PC-9 (cell line): ENCODE measurements at regions not wholly inside any gene's neighbourhood (a gene's known extent, or its start where the extent isn't known, plus 50 kb on each side); places are given as distances from the start of the nearest gene placed in this dataset.
A peak's percentile ranks its signal among the peaks of the same experiment; 100 is the strongest.

ENCODE experiments used
- BruUV-seq: library from RNA; stranded (reverse); fragments of 400-500 nt; replicated peaks from 2 replicates; lab custom pipeline; 2021; lab: Mats Ljungman, UMichigan
- CTCF ChIA-PET: fragments of 300-600 bp; sonication (Branson Sonifier 250); formaldehyde crosslinking; loops from one replicate; lab custom pipeline; 2022; ENCODE audit warnings: antibody characterized with exemption; lab: Charles Lee
- POLR2A ChIA-PET: fragments of 300-600 bp; sonication (Branson Sonifier 250); formaldehyde crosslinking; loops from one replicate; lab custom pipeline; 2022; ENCODE audit warnings: antibody characterized with exemption; ENCODE audit not compliant: unreplicated experiment; lab: Charles Lee
- DNase-seq, 2 experiments: peaks; one replicate each; pipeline versions ENCODE4 v3.0.0 to v3.0.0-alpha.2; 2015 to 2022; ENCODE audit warnings: mixed read lengths in 1 of 2
- H2AFZ ChIP-seq: fragments of 200-600 bp; sonication (generic); 2 replicates; pipeline ENCODE4 v1.8.1; 2017; ENCODE audit warnings: antibody characterized with exemption
- H3F3A ChIP-seq: fragments of 200-600 bp; sonication (generic); 2 replicates; pipeline ENCODE4 v1.8.1; 2017; ENCODE audit warnings: antibody characterized with exemption, mild to moderate bottlenecking, low read depth; ENCODE audit not compliant: insufficient read depth
- H3K27ac ChIP-seq: fragments of 200-600 bp; sonication (generic); 2 replicates; pipeline ENCODE4 v1.6.1; 2016; ENCODE audit warnings: mixed run types
- H3K27me3 ChIP-seq: fragments of 200-600 bp; sonication (generic); 2 replicates; pipeline ENCODE4 v1.6.1; 2016; ENCODE audit warnings: low read depth, mixed run types; ENCODE audit not compliant: insufficient read depth
- H3K36me3 ChIP-seq: fragments of 200-600 bp; sonication (generic); 2 replicates; pipeline ENCODE4 v1.6.1; 2016; ENCODE audit warnings: low read depth, mixed run types
- H3K4me1 ChIP-seq: fragments of 200-600 bp; sonication (generic); replicated peaks from 2 replicates; pipeline ENCODE4 v1.6.1; 2016; ENCODE audit warnings: mixed run types; ENCODE audit not compliant: insufficient read depth
- H3K4me2 ChIP-seq: fragments of 200-600 bp; sonication (generic); 2 replicates; pipeline ENCODE4 v1.6.1; 2017; ENCODE audit warnings: mixed run types
- H3K4me3 ChIP-seq: fragments of 200-600 bp; sonication (generic); 2 replicates; pipeline ENCODE4 v1.6.1; 2016; ENCODE audit warnings: mixed run types
- H3K79me2 ChIP-seq: fragments of 200-600 bp; sonication (generic); 2 replicates; pipeline ENCODE4 v1.6.1; 2017; ENCODE audit warnings: low read depth, mixed run types
- H3K9me2 ChIP-seq: fragments of 200-600 bp; sonication (generic); 2 replicates; pipeline ENCODE4 v1.8.1; 2017; ENCODE audit warnings: mild to moderate bottlenecking; ENCODE audit not compliant: insufficient read depth
- H3K9me3 ChIP-seq: fragments of 200-600 bp; sonication (generic); 2 replicates; pipeline ENCODE4 v1.8.1; 2016; ENCODE audit warnings: low read depth; ENCODE audit not compliant: insufficient read depth
- H4K20me1 ChIP-seq: fragments of 200-600 bp; sonication (generic); 2 replicates; pipeline ENCODE4 v1.8.1; 2017; ENCODE audit not compliant: insufficient read depth
- EZH2 ChIP-seq: fragments of 200-600 bp; sonication (generic); IDR thresholded peaks from 2 replicates; pipeline ENCODE4 v1.8.0; 2017; ENCODE audit warnings: antibody characterized with exemption, low read depth
- intact Hi-C: fragments of 100-400 bp; cut with micrococcal nuclease; formaldehyde crosslinking; loops from one replicate; pipeline ENCODE4 v1.10.0; 2022; ENCODE audit not compliant: unreplicated experiment
- TF ChIP-seq, protein P1 (sequence below): fragments of 200-600 bp; sonication (generic); conservative IDR thresholded peaks from 2 replicates; pipeline ENCODE4 v1.6.1; 2017; ENCODE audit warnings: mixed run types, antibody characterized with exemption, mild to moderate bottlenecking, moderate library complexity

DNA sequence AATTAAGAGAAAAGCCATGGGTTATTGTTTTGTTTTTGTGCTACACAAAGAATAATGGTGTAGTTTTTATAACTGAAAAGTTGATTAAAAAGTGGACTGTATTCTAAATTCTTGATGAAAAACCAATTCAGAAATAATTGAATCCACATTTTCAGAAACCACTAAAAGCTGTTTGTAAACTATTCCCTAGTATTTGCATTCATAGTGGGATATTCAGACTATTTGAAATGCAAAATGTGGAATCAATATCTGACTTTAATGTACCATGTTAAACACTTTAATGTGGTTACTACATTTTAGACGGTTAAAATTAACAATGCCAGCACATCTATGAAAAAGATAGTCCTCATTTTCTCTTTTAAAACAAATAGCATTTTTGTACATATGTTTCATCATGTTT, 104.6 kb downstream of the ZIC4 start:
- Histone ChIP-seq H2AFZ (no peak overlapping the region), H3F3A (no peaks in the 10 kb centered on the region), H3K27ac (no peak overlapping the region), H3K27me3 (no peaks in the 10 kb centered on the region), H3K4me1 (no peaks in the 10 kb centered on the region), H3K79me2 (no peaks in the 10 kb centered on the region), H4K20me1 (no peaks in the 10 kb centered on the region), H3K36me3 (no peaks in the 10 kb centered on the region), H3K9me2 (no peaks in the 10 kb centered on the region), H3K4me2 (no peak overlapping the region), H3K4me3 (no peak overlapping the region), H3K9me3 (no peaks in the 10 kb centered on the region)
- POLR2A ChIA-PET = no interaction called here
- TF ChIP-seq, protein P1, sequence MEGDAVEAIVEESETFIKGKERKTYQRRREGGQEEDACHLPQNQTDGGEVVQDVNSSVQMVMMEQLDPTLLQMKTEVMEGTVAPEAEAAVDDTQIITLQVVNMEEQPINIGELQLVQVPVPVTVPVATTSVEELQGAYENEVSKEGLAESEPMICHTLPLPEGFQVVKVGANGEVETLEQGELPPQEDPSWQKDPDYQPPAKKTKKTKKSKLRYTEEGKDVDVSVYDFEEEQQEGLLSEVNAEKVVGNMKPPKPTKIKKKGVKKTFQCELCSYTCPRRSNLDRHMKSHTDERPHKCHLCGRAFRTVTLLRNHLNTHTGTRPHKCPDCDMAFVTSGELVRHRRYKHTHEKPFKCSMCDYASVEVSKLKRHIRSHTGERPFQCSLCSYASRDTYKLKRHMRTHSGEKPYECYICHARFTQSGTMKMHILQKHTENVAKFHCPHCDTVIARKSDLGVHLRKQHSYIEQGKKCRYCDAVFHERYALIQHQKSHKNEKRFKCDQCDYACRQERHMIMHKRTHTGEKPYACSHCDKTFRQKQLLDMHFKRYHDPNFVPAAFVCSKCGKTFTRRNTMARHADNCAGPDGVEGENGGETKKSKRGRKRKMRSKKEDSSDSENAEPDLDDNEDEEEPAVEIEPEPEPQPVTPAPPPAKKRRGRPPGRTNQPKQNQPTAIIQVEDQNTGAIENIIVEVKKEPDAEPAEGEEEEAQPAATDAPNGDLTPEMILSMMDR = no peak
- TF ChIP-seq EZH2 = no peak
- DNase-seq = no peak
- intact Hi-C loops = no loop called here
- CTCF ChIA-PET = interaction anchor here (0.7 kb wide), 1 partner anchor 1055 kb away, joined by 3 read pairs; no protein-coding TSS in a partner anchor
- no TSS peak for BruUV-seq

DNA sequence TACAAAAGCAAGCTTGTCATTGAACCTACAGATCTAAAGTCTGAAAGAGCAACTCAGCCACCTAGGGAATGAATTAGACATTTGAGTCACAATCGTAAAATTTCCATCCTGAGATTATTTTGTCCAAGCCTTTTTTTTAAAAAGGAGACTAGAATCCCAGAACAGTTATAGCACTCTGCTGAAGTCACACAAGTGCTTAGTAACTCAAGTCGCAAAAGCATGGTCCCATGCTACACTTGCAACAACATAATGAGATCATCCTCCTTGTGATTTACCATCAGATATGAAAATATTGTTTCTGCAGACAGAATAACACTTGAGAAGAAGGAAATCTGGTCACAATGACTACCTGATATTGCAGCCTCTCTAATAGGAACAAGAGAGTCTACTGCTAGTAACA, 106.7 kb downstream of the ZIC4 start:
- H2AFZ ChIP-seq = no peak overlapping the region
- intact Hi-C loops = no loop called here
- CTCF ChIA-PET = no interaction called here
- H3K79me2 ChIP-seq = no peaks in the 10 kb centered on the region
- no peaks in the 10 kb centered on the region for H3K4me1 ChIP-seq
- no peak overlapping the region for H3K4me3 ChIP-seq
- H3K27ac ChIP-seq = no peak overlapping the region
- TF ChIP-seq, protein P1 = no peak
- TF ChIP-seq EZH2 = no peak
- no peaks in the 10 kb centered on the region for H4K20me1 ChIP-seq
- POLR2A ChIA-PET = no interaction called here
- H3K9me2 ChIP-seq = no peaks in the 10 kb centered on the region
- H3K9me3 ChIP-seq = no peaks in the 10 kb centered on the region
- H3K27me3 ChIP-seq = no peaks in the 10 kb centered on the region
- BruUV-seq = no TSS peak
- no peaks in the 10 kb centered on the region for H3F3A ChIP-seq
- DNase-seq = no peak
- no peak overlapping the region for H3K4me2 ChIP-seq
- no peaks in the 10 kb centered on the region for H3K36me3 ChIP-seq

DNA sequence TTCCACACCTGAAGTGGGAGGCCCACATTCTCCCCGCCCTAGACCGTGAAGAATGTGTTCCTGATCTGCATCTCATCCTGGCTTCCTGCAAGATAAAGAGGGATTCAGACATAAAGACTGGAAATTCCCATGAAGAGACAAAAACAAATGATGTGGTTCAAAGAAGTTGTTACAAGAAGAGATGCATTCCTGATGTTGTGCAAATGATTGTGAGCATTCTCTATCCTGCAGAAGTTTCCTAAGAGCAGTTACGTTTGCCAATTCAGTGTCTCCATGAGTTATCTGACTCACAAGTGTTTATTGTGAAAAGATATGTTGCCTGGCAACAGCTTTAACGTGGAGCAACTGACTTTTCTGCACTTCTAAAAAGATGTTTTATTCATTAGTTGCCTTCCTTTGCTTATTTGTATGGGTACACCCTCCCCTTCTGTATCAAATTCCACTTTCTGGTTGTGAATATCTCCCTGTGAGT, 107.8 kb downstream of the ZIC4 start:
- no TSS peak for BruUV-seq
- peak; percentile 34 to 64 for DNase-seq
- ChIA-PET POLR2A (no interaction called here), CTCF (interaction anchor here (0.5 kb wide), 1 partner anchor 22 kb away, joined by 4 read pairs; no protein-coding TSS in a partner anchor)
- H3K9me2 ChIP-seq = no peaks in the 10 kb centered on the region; the same call in 1 of the 2 replicates
- no peak overlapping the region for H2AFZ ChIP-seq
- H3K79me2 ChIP-seq = no peaks in the 10 kb centered on the region
- no peak overlapping the region for H3K4me2 ChIP-seq
- TF ChIP-seq, protein P1 = no peak
- no peak for TF ChIP-seq EZH2
- H3F3A ChIP-seq = no peaks in the 10 kb centered on the region
- H4K20me1 ChIP-seq = no peaks in the 10 kb centered on the region
- no peak overlapping the region for H3K4me3 ChIP-seq
- H3K27ac ChIP-seq = no peak overlapping the region
- intact Hi-C loops = no loop called here
- H3K27me3 ChIP-seq = no peaks in the 10 kb centered on the region
- no peaks in the 10 kb centered on the region for H3K9me3 ChIP-seq
- H3K4me1 ChIP-seq = no peaks in the 10 kb centered on the region
- H3K36me3 ChIP-seq = no peaks in the 10 kb centered on the region
